Erythroblast (primary cell): ENCODE measurements at regions not wholly inside any gene's neighbourhood (a gene's known extent, or its start where the extent isn't known, plus 50 kb on each side); places are given as distances from the start of the nearest gene placed in this dataset.

Experiments
- GATA1 ChIP-seq: IDR thresholded peaks from 2 replicates; pipeline ENCODE4 v1.6.1; 2011; ENCODE audit warnings: low read depth, mild to moderate bottlenecking, control low read depth, low read length, moderate library complexity
- POLR2A ChIP-seq: IDR thresholded peaks from 2 replicates; pipeline ENCODE4 v1.6.1; 2011; ENCODE audit warnings: mild to moderate bottlenecking, low read length

GRCh38 chr7:68103319-68103718, 1106.7 kb downstream of the TYW1 start:
- TF ChIP-seq POLR2A (no peak), GATA1 (no peak)
